ENCODE measurements at regions not wholly inside any gene's neighbourhood (a gene's known extent, or its start where the extent isn't known, plus 50 kb on each side); places are given as distances from the start of the nearest gene placed in this dataset.

DNA sequence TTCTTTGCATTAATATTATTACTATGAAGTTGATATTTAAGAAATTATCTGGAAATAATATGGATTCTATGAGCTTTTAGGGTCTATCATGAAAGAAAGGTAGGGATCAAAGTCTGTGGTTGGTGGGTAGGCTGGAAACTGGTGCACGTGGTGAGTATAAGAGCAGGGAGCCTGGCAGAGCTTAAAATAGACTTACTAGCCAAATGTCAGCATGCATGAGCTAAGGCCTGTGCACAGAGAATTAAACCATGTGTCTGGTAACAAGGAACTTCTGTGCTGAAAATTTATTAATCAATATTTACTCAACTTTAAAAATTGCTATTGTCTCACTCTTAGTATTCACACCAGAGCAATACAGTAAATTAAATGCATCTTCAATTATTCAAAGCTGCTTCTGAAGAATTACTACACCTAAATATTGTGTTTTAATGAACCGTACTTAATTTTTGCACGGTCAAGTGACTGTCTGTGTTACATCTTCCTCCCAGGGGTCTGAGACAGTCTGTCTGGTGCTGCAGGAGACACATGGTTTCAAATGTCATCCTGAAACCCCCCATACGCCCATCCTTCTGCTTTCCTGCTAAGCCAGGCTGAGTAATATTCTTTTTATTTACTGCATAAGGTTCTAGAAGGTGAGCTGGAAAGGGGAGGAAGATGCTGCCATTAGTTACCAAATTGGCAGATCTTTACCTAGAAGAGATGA, 161.0 kb upstream of the NLRP1 start:
- H3K27ac ChIP-seq = no peak overlapping the region
- TF ChIP-seq, protein P1, sequence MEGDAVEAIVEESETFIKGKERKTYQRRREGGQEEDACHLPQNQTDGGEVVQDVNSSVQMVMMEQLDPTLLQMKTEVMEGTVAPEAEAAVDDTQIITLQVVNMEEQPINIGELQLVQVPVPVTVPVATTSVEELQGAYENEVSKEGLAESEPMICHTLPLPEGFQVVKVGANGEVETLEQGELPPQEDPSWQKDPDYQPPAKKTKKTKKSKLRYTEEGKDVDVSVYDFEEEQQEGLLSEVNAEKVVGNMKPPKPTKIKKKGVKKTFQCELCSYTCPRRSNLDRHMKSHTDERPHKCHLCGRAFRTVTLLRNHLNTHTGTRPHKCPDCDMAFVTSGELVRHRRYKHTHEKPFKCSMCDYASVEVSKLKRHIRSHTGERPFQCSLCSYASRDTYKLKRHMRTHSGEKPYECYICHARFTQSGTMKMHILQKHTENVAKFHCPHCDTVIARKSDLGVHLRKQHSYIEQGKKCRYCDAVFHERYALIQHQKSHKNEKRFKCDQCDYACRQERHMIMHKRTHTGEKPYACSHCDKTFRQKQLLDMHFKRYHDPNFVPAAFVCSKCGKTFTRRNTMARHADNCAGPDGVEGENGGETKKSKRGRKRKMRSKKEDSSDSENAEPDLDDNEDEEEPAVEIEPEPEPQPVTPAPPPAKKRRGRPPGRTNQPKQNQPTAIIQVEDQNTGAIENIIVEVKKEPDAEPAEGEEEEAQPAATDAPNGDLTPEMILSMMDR (conservative IDR thresholded peaks at IDR 0.05) = no peak

GRCh38 chr17:5747276-5747675, 163.0 kb upstream of the NLRP1 start:
- TF ChIP-seq, protein P1 (conservative IDR thresholded peaks at IDR 0.05) = no peak
- H3K27ac ChIP-seq = no peak overlapping the region

- TF ChIP-seq, protein P1 (conservative IDR thresholded peaks at IDR 0.05) = no peak
- H3K27ac ChIP-seq = no peak overlapping the region
Observed at GRCh38 chr17:5747964-5748363, 163.7 kb upstream of the NLRP1 start.

DNA sequence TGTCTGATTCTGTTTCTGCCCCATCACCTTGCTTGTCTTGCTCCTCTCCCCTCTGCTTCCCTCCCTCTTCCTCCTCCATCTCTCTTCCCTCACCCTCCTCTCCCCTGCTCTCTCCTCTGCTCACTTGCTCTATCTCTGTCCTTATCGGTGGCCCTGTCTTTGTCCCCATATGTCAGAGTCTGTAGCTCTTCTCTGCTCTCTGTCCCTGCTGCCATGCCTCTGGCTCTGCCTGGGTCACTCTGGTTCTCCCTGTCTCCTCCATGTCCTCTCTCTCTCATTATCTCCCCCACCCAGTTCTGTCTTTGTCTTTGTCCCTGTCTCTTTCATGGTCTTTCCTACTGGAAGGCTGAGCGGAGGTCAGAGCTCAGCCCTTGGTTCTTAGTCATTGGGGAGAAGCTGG, 169.1 kb upstream of the NLRP1 start:
- no peak overlapping the region for H3K27ac ChIP-seq
- TF ChIP-seq, protein P1 (conservative IDR thresholded peaks at IDR 0.05) = no peak

DNA sequence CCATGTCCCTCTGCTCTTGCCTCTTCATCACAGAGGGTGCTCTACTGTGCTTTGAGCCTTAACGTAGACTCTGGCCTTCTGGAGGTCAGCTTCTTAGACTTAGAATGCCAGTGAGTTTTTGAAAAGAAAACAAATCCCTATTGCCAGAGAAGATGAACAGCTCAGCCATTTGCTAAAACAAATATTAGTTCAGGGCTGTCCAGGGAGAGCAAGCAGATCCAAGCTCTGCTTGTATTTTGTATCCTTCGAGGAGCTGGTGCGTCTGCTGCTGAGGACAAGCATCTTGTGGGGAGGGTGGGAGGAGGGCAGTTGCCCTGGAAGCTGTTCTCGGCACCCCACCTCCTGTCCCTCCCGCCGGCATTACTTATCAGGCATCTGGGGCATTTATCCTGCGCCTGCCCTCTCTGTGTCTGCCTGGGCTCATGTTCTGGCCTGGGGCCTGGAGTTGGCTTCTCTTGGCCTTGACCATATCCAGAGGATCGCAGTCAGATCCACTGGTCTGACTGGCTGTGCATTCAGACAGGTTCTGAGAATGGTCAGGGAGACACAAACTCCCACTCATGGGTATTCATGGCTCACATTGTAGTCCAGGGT, 173.1 kb upstream of the NLRP1 start:
- peak overlapping the region; percentile 81 for H3K27ac ChIP-seq
- TF ChIP-seq, protein P1 (conservative IDR thresholded peaks at IDR 0.05) = no peak

- H3K27ac ChIP-seq = peak overlapping the region; percentile 81
- TF ChIP-seq, protein P1 (conservative IDR thresholded peaks at IDR 0.05) = no peak
Observed at GRCh38 chr17:5758651-5759050, 174.3 kb upstream of the NLRP1 start.

DNA sequence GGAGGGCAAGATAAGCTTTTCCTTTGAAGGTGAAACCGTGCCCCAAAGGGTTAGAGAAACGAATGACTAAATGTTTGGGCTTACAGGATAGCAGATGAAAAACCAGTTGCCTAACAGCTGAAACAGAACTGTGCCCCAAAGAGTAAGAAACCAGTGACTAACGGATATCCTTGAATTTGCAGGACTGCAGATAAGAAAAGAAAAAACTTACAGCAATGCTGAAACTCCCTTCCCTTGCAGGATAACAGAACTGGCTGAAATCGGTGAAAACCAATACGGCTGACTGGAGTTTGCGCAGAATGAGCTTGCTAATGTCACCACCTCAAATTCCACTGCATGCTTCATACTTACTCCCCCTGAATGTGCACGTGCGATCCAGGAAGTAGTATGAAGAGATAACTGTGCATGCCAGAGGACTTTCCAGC, 175.2 kb upstream of the NLRP1 start:
- no peak overlapping the region for H3K27ac ChIP-seq
- TF ChIP-seq, protein P1 (conservative IDR thresholded peaks at IDR 0.05) = no peak
